Mesenchymal stem cell (in vitro differentiated cells and primary cell): ENCODE measurements at regions not wholly inside any gene's neighbourhood (a gene's known extent, or its start where the extent isn't known, plus 50 kb on each side); places are given as distances from the start of the nearest gene placed in this dataset.

ENCODE experiments used
- DNase-seq: peaks from one replicate; pipeline ENCODE4 v3.0.0-alpha.2; 2013
- H2AFZ ChIP-seq: one replicate; pipeline ENCODE4 v1.6.1; 2013; ENCODE audit warnings: low read depth, mild to moderate bottlenecking, control low read depth, inconsistent platforms, low read length, moderate library complexity
- H2AK5ac ChIP-seq: 2 replicates; pipeline ENCODE4 v1.6.1; 2013; ENCODE audit warnings: low read length, moderate library complexity, mild to moderate bottlenecking, inconsistent platforms; ENCODE audit not compliant: severe bottlenecking
- H2BK120ac ChIP-seq: one replicate; pipeline ENCODE4 v1.6.1; 2013; ENCODE audit warnings: low read depth, mild to moderate bottlenecking, inconsistent platforms, low read length, moderate library complexity
- H2BK12ac ChIP-seq, 2 experiments: one replicate each; pipeline ENCODE4 v1.6.1; 2013; ENCODE audit warnings: inconsistent platforms in 2 of 2, low read length in 2 of 2, mild to moderate bottlenecking in 2 of 2, moderate library complexity in 2 of 2, control low read depth in 1 of 2
- H2BK15ac ChIP-seq: one replicate; pipeline ENCODE4 v1.6.1; 2013; ENCODE audit warnings: mild to moderate bottlenecking, low read depth, inconsistent platforms; ENCODE audit not compliant: poor library complexity, severe bottlenecking
- H2BK5ac ChIP-seq: 2 replicates; pipeline ENCODE4 v1.6.1; 2013; ENCODE audit warnings: low read depth, mild to moderate bottlenecking, low read length, control low read depth, inconsistent platforms; ENCODE audit not compliant: poor library complexity, severe bottlenecking
- H3K14ac ChIP-seq, 2 experiments: one replicate each; pipeline ENCODE4 v1.6.1; 2013; ENCODE audit warnings: inconsistent platforms in 2 of 2, low read length in 2 of 2, control low read depth in 1 of 2, mild to moderate bottlenecking in 1 of 2, moderate library complexity in 1 of 2
- H3K18ac ChIP-seq, 2 experiments: one replicate each; pipeline ENCODE4 v1.6.1; 2013; ENCODE audit warnings: inconsistent platforms in 2 of 2, low read length in 2 of 2, control low read depth in 1 of 2, low read depth in 1 of 2, mild to moderate bottlenecking in 1 of 2
- H3K23ac ChIP-seq, 2 experiments: one replicate each; pipeline ENCODE4 v1.6.1; 2013; ENCODE audit warnings: inconsistent platforms in 2 of 2, low read length in 2 of 2, mild to moderate bottlenecking in 2 of 2, moderate library complexity in 2 of 2, control low read depth in 1 of 2
- H3K27ac ChIP-seq: 2 replicates; pipeline ENCODE4 v1.5.1; 2013; ENCODE audit warnings: mild to moderate bottlenecking, moderate library complexity, low read length, control low read depth, inconsistent platforms; ENCODE audit not compliant: poor library complexity, severe bottlenecking
- H3K27me3 ChIP-seq, 2 experiments: 2 replicates each; pipeline versions ENCODE4 v1.6.1 to v1.7.0; 2013; ENCODE audit warnings: low read length in 2 of 2, mild to moderate bottlenecking in 2 of 2, moderate library complexity in 2 of 2, control low read depth in 1 of 2, inconsistent platforms in 1 of 2; ENCODE audit not compliant: control insufficient read depth in 1 of 2, insufficient read depth in 1 of 2
- H3K36me3 ChIP-seq, 2 experiments: 2 replicates each; pipeline versions ENCODE4 v1.6.1 to v1.7.0; 2013; ENCODE audit warnings: low read length in 2 of 2, control low read depth in 1 of 2, inconsistent platforms in 1 of 2, low read depth in 1 of 2, mild to moderate bottlenecking in 1 of 2; ENCODE audit not compliant: insufficient read depth in 2 of 2, control insufficient read depth in 1 of 2
- H3K4ac ChIP-seq, 2 experiments: one replicate each; pipeline ENCODE4 v1.6.1; 2013; ENCODE audit warnings: inconsistent platforms in 2 of 2, low read length in 2 of 2, mild to moderate bottlenecking in 2 of 2, moderate library complexity in 2 of 2, control low read depth in 1 of 2, low read depth in 1 of 2
- H3K4me1 ChIP-seq: 2 replicates; pipeline ENCODE4 v1.6.1; 2013; ENCODE audit warnings: low read depth, low read length, control low read depth; ENCODE audit not compliant: control insufficient read depth, insufficient read depth
- H3K4me2 ChIP-seq: 2 replicates; pipeline ENCODE4 v1.6.1; 2013; ENCODE audit warnings: low read length, mild to moderate bottlenecking, inconsistent platforms; ENCODE audit not compliant: poor library complexity, severe bottlenecking
- H3K4me3 ChIP-seq, 2 experiments: 2 replicates each; pipeline versions ENCODE4 v1.5.1 to v1.7.0; 2013; ENCODE audit warnings: low read length in 2 of 2, mild to moderate bottlenecking in 2 of 2, control low read depth in 1 of 2, low read depth in 1 of 2; ENCODE audit not compliant: insufficient read depth in 1 of 2
- H3K79me1 ChIP-seq: replicated peaks from 2 replicates; pipeline ENCODE4 v1.6.1; 2013; ENCODE audit warnings: mild to moderate bottlenecking, control low read depth, low read length, inconsistent platforms; ENCODE audit not compliant: poor library complexity, severe bottlenecking
- H3K9ac ChIP-seq: 2 replicates; pipeline ENCODE4 v1.7.0; 2013; ENCODE audit warnings: mild to moderate bottlenecking, low read length, moderate library complexity
- H3K9me3 ChIP-seq: 2 replicates; pipeline ENCODE4 v1.7.0; 2013; ENCODE audit warnings: mild to moderate bottlenecking, low read length; ENCODE audit not compliant: control insufficient read depth
- H4K8ac ChIP-seq: one replicate; pipeline ENCODE4 v1.6.1; 2013; ENCODE audit warnings: inconsistent platforms, mild to moderate bottlenecking, low read length, moderate library complexity
- H4K91ac ChIP-seq: one replicate; pipeline ENCODE4 v1.6.1; 2013; ENCODE audit warnings: mild to moderate bottlenecking, low read length, inconsistent platforms
- WGBS: methylation state at CpG from one replicate; pipeline ENCODE4 v1.1.7; 2013; ENCODE audit warnings: mixed read lengths; 5-methylcytosine and 5-hydroxymethylcytosine counted together

DNA sequence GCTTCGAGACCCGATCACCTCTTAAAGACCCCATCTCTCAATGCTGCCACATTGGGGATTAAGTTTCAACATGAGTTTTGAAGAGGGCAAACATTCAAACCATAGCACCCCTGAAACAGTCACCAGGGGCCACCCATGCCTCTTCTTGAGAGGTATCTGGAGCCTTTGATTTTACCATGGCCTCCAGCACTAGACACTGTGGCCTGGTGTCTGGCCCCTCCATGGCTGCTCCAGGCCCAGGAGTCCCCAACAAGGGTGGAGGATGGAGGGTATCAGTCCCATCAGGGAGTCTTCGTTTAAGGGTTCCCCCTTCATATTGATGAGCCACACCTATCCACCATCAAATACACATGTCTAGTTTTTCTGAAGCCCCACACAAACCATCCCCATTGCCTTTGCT, 66.5 kb upstream of the CDH5 start:
- peaks cover 6% of the 10 kb centered on the region for H3K9me3 ChIP-seq
- H2BK120ac ChIP-seq: no peak overlapping the region
- no peak overlapping the region for H3K9ac ChIP-seq
- no peak overlapping the region for H3K4ac ChIP-seq
- H2BK5ac ChIP-seq: no peak overlapping the region
- H4K8ac ChIP-seq: no peak overlapping the region
- H3K4me2 ChIP-seq: no peak overlapping the region
- no peak overlapping the region for H3K14ac ChIP-seq
- peaks cover 41 to 76% of the 10 kb centered on the region in 2 experiments for H3K27me3 ChIP-seq
- H3K36me3 ChIP-seq: no peaks in the 10 kb centered on the region
- no peak overlapping the region for H3K4me3 ChIP-seq
- 85% methylated on average over 3 of the region's 3 CpGs for WGBS
- DNase-seq: no peak
- H3K79me1 ChIP-seq: no peaks in the 10 kb centered on the region
- no peak overlapping the region for H3K18ac ChIP-seq
- no peak overlapping the region for H3K27ac ChIP-seq
- H2AK5ac ChIP-seq: no peak overlapping the region
- H3K23ac ChIP-seq: no peak overlapping the region
- H2BK15ac ChIP-seq: no peak overlapping the region
- no peak overlapping the region for H2BK12ac ChIP-seq
- no peak overlapping the region for H2AFZ ChIP-seq
- no peaks in the 10 kb centered on the region for H3K4me1 ChIP-seq
- no peak overlapping the region for H4K91ac ChIP-seq

DNA sequence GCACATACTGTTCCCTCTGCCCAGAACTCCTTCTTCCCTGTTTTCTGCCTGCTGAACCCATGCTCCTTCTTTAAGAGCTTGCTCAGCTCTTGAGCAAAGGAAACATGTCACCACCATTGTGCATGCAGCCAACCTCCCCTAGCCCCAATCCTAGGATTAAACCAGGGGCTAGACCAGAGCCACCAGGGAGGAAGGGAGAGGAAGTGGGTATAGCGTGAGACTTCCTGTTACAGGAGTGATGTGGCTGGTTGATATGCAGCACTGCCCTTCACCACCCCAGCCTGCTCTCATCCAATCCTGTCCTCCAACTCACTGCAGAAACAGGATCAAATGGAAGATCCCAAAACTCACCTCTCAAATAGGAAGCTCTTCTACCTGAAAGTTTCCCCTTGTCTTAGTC, 67.1 kb upstream of the CDH5 start:
- Histone ChIP-seq H3K9ac (no peak overlapping the region), H3K14ac (no peak overlapping the region), H2AFZ (no peak overlapping the region), H3K18ac (no peak overlapping the region), H2AK5ac (no peak overlapping the region), H2BK5ac (no peak overlapping the region), H3K23ac (no peak overlapping the region), H3K4ac (no peak overlapping the region), H4K8ac (no peak overlapping the region), H2BK120ac (no peak overlapping the region), H3K36me3 (no peaks in the 10 kb centered on the region), H2BK12ac (no peak overlapping the region), H3K27me3 (peaks cover 45 to 76% of the 10 kb centered on the region in 2 experiments), H3K9me3 (peaks cover 6% of the 10 kb centered on the region), H4K91ac (no peak overlapping the region), H3K4me1 (no peaks in the 10 kb centered on the region), H3K27ac (no peak overlapping the region), H3K4me2 (no peak overlapping the region), H3K4me3 (no peak overlapping the region), H2BK15ac (no peak overlapping the region), H3K79me1 (no peaks in the 10 kb centered on the region)
- DNase-seq: no peak
- WGBS: no CpG with 5 or more reads among the region's 1 CpG

DNA sequence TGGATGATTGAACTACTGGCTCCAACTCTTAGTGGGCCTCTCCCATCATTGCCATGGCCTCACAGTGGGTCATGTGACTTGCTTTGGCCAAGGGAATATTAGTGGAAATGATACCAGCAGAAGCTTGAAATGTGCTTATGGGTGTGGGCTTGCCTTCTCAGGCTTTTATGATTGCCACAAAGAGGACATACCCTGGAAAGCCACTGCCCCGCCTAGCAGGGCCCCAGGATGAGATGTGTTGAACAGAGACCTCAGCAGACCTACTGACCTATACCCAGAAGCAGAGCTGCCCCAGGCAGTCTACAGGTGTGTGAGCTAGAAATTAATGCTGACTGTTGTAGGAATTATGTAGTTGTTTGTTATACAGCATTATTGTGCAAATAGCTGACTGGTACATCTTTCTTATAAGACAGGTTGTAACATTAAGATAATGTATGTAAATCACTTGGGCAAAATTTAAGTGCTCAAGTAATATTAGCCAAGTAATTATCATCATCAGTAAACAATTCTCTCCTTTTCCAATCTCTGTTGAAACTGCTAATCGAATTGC, 67.8 kb upstream of the CDH5 start:
- Histone ChIP-seq H2BK120ac (no peak overlapping the region), H3K27me3 (peaks cover 52 to 82% of the 10 kb centered on the region in 2 experiments), H4K91ac (no peak overlapping the region), H3K79me1 (no peaks in the 10 kb centered on the region), H2BK5ac (no peak overlapping the region), H2BK15ac (no peak overlapping the region), H3K4me3 (no peak overlapping the region), H3K4me1 (no peaks in the 10 kb centered on the region), H3K4me2 (no peak overlapping the region), H3K9ac (no peak overlapping the region), H3K27ac (no peak overlapping the region), H3K9me3 (peaks cover 6% of the 10 kb centered on the region), H2BK12ac (no peak overlapping the region), H3K14ac (no peak overlapping the region), H2AFZ (no peak overlapping the region), H3K4ac (no peak overlapping the region), H3K36me3 (no peaks in the 10 kb centered on the region), H3K18ac (no peak overlapping the region), H3K23ac (no peak overlapping the region), H4K8ac (no peak overlapping the region), H2AK5ac (no peak overlapping the region)
- WGBS: 79% methylated on average over 2 of the region's 2 CpGs
- no peak for DNase-seq

DNA sequence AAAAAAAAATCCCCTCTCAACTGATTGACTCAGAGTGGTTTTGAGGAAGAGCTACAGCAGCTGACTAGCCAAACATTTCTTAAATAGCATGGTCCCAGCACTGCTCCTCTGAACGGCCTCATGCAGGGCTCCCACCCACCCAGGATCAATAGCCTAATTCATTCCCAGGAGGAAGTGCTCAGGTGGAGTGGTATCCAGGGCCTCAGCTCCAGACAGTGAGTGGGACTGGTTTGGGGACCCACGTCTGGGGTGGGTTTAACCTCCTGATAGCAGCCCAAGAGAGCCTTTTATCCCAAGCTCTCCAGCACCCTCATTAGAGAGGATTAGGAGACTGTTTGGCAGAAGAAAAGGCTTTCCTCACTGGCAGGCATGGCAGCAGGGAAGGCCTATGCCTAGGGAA, 68.5 kb upstream of the CDH5 start:
- no peak overlapping the region for H3K4ac ChIP-seq
- no peak overlapping the region for H2BK120ac ChIP-seq
- no peak overlapping the region for H2BK15ac ChIP-seq
- H3K79me1 ChIP-seq: no peaks in the 10 kb centered on the region
- H3K23ac ChIP-seq: no peak overlapping the region
- no peak overlapping the region for H2AK5ac ChIP-seq
- H3K36me3 ChIP-seq: no peaks in the 10 kb centered on the region
- no peak overlapping the region for H4K8ac ChIP-seq
- H3K9me3 ChIP-seq: peaks cover 5% of the 10 kb centered on the region
- H3K27ac ChIP-seq: no peak overlapping the region
- peaks cover 57 to 87% of the 10 kb centered on the region in 2 experiments for H3K27me3 ChIP-seq
- no peak overlapping the region for H2BK5ac ChIP-seq
- H3K4me2 ChIP-seq: no peak overlapping the region
- no peak for DNase-seq
- no peak overlapping the region for H2BK12ac ChIP-seq
- H4K91ac ChIP-seq: no peak overlapping the region
- no peak overlapping the region for H3K9ac ChIP-seq
- H3K4me3 ChIP-seq: no peak overlapping the region
- H2AFZ ChIP-seq: no peak overlapping the region
- no peak overlapping the region for H3K18ac ChIP-seq
- no peak overlapping the region for H3K14ac ChIP-seq
- WGBS: 50% methylated on average over 1 of the region's 2 CpGs
- no peaks in the 10 kb centered on the region for H3K4me1 ChIP-seq
